ENCODE measurements at regions not wholly inside any gene's neighbourhood (a gene's known extent, or its start where the extent isn't known, plus 50 kb on each side); places are given as distances from the start of the nearest gene placed in this dataset.

GRCh38 chr1:78377356-78377928, 113.3 kb upstream of the PTGFR start:
- POLR2A ChIA-PET (ENCODE audit: unreplicated experiment) = interaction anchor here (0.6 kb wide), 1 partner anchor 24 kb away, joined by 3 read pairs; no protein-coding TSS in a partner anchor
- BruUV-seq (replicated peaks) = no TSS peak
- ATAC-seq = peak; percentile 96

GRCh38 chr1:78383923-78384322, 106.9 kb upstream of the PTGFR start:
- intact Hi-C loops (cut with micrococcal nuclease) = no loop called here
- Histone ChIP-seq H3K36me3 (ENCODE audit: low read depth, low read length) (no peaks in the 10 kb centered on the region), H3K27me3 (ENCODE audit: low read length) (no peaks in the 10 kb centered on the region), H3K4me1 (ENCODE audit: insufficient read depth, low read length) (no peaks in the 10 kb centered on the region), H3K79me2 (ENCODE audit: low read length) (no peaks in the 10 kb centered on the region), H4K20me1 (ENCODE audit: low read length) (no peaks in the 10 kb centered on the region), H3F3A (ENCODE audit: low read length, unreplicated experiment) (no peaks in the 10 kb centered on the region), H3K4me3 (ENCODE audit: low read length) (no peak overlapping the region), H3K9me3 (ENCODE audit: low read length) (no peaks in the 10 kb centered on the region), H3K9me2 (replicated peaks; ENCODE audit: low read length) (no peaks in the 10 kb centered on the region), H3K4me2 (ENCODE audit: low read length) (no peak overlapping the region), H2AFZ (ENCODE audit: low read length) (no peak overlapping the region), H3K9ac (ENCODE audit: low read length) (no peak overlapping the region), H3K27ac (ENCODE audit: low read length) (no peak overlapping the region)
- no peak for DNase-seq
- TF ChIP-seq EZH2phosphoT487 (IDR thresholded peaks at IDR 0.05; ENCODE audit: borderline replicate concordance, low read length) (no peak), EZH2 (IDR thresholded peaks at IDR 0.05; ENCODE audit: low read length, unreplicated experiment) (no peak)
- TF ChIP-seq, protein P1, sequence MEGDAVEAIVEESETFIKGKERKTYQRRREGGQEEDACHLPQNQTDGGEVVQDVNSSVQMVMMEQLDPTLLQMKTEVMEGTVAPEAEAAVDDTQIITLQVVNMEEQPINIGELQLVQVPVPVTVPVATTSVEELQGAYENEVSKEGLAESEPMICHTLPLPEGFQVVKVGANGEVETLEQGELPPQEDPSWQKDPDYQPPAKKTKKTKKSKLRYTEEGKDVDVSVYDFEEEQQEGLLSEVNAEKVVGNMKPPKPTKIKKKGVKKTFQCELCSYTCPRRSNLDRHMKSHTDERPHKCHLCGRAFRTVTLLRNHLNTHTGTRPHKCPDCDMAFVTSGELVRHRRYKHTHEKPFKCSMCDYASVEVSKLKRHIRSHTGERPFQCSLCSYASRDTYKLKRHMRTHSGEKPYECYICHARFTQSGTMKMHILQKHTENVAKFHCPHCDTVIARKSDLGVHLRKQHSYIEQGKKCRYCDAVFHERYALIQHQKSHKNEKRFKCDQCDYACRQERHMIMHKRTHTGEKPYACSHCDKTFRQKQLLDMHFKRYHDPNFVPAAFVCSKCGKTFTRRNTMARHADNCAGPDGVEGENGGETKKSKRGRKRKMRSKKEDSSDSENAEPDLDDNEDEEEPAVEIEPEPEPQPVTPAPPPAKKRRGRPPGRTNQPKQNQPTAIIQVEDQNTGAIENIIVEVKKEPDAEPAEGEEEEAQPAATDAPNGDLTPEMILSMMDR (conservative IDR thresholded peaks at IDR 0.05; ENCODE audit: low read depth, low read length) = no peak
- ChIA-PET CTCF (no interaction called here), POLR2A (ENCODE audit: unreplicated experiment) (no interaction called here)
- ATAC-seq = no peak
- no TSS peak for BruUV-seq (replicated peaks)

More at GRCh38 chr1:78377356-78377928, 113.3 kb upstream of the PTGFR start:
- H3K27me3 ChIP-seq (ENCODE audit: low read length) = no peaks in the 10 kb centered on the region
- H3K4me3 ChIP-seq (ENCODE audit: low read length) = no peak overlapping the region
- H3K9me3 ChIP-seq (ENCODE audit: low read length) = no peaks in the 10 kb centered on the region
- no peaks in the 10 kb centered on the region for H3K36me3 ChIP-seq (ENCODE audit: low read depth, low read length)
- peaks cover 8% of the 10 kb centered on the region for H3K4me1 ChIP-seq (ENCODE audit: insufficient read depth, low read length)
- no peak overlapping the region for H3K4me2 ChIP-seq (ENCODE audit: low read length)
- H3K9me2 ChIP-seq (replicated peaks; ENCODE audit: low read length) = no peaks in the 10 kb centered on the region
- no peak overlapping the region for H3K27ac ChIP-seq (ENCODE audit: low read length)
- intact Hi-C loops (cut with micrococcal nuclease) = loop anchor here (5.0 kb wide), 1 partner anchor 65 kb away; no protein-coding TSS in a partner anchor
- H3K9ac ChIP-seq (ENCODE audit: low read length) = no peak overlapping the region
- CTCF ChIA-PET = no interaction called here
- H2AFZ ChIP-seq (ENCODE audit: low read length) = no peak overlapping the region
- DNase-seq = peak; percentile 61
- no peaks in the 10 kb centered on the region for H3F3A ChIP-seq (ENCODE audit: low read length, unreplicated experiment)
- no peaks in the 10 kb centered on the region for H3K79me2 ChIP-seq (ENCODE audit: low read length)
- TF ChIP-seq, protein P1 (conservative IDR thresholded peaks at IDR 0.05; ENCODE audit: low read depth, low read length) = 0 out of 2 replicates have a peak, but pooled peaks have one; percentile 25
- no peak for TF ChIP-seq EZH2phosphoT487 (IDR thresholded peaks at IDR 0.05; ENCODE audit: borderline replicate concordance, low read length)
- no peaks in the 10 kb centered on the region for H4K20me1 ChIP-seq (ENCODE audit: low read length)

DNA sequence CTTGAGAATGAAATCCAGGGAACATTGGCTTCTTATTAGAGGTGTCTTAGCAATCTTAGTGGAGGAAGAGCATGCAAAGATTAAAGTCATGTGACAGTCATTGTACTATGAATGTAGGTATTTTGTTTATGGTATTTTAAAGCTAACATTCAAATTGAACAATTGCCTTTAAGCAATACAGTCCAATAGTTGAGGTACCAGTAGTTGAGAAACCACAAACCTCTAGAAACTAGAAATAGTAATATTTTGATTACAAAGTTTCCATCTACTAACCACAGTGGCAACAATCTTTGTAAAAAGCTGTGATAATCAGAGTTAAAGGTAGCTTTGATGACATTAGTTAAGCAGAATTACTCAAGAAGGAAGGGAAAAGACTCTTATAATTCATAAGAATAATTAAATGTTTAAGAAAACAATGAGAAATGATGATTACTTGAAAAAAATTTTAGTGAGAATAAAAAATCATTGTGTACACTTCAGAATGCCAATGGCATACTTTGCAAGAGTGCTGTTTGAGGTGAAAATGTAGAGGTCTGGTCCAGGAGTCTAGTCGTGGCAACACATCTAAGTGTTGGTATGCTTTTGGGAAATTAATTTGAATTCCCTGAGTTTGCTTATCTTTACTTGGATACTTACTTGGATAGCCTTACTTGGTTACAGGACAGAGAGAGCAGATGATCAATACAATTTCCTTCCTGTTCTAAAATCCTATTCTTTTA, 104.9 kb upstream of the PTGFR start:
- Histone ChIP-seq H2AFZ (ENCODE audit: low read length) (no peak overlapping the region), H3K9me3 (ENCODE audit: low read length) (no peaks in the 10 kb centered on the region), H3K4me2 (ENCODE audit: low read length) (no peak overlapping the region), H3K9ac (ENCODE audit: low read length) (no peak overlapping the region), H3K79me2 (ENCODE audit: low read length) (no peaks in the 10 kb centered on the region), H3K27ac (ENCODE audit: low read length) (no peak overlapping the region), H3F3A (ENCODE audit: low read length, unreplicated experiment) (no peaks in the 10 kb centered on the region), H3K27me3 (ENCODE audit: low read length) (no peaks in the 10 kb centered on the region), H3K9me2 (replicated peaks; ENCODE audit: low read length) (no peaks in the 10 kb centered on the region), H3K4me1 (ENCODE audit: insufficient read depth, low read length) (no peaks in the 10 kb centered on the region), H3K36me3 (ENCODE audit: low read depth, low read length) (no peaks in the 10 kb centered on the region), H3K4me3 (ENCODE audit: low read length) (no peak overlapping the region), H4K20me1 (ENCODE audit: low read length) (no peaks in the 10 kb centered on the region)
- ChIA-PET CTCF (no interaction called here), POLR2A (ENCODE audit: unreplicated experiment) (no interaction called here)
- DNase-seq (no peak), ATAC-seq (no peak)
- TF ChIP-seq, protein P1 (conservative IDR thresholded peaks at IDR 0.05; ENCODE audit: low read depth, low read length) = no peak
- TF ChIP-seq EZH2phosphoT487 (IDR thresholded peaks at IDR 0.05; ENCODE audit: borderline replicate concordance, low read length) = no peak
- no peak for TF ChIP-seq EZH2 (IDR thresholded peaks at IDR 0.05; ENCODE audit: low read length, unreplicated experiment)
- intact Hi-C loops (cut with micrococcal nuclease) = no loop called here
- BruUV-seq (replicated peaks) = no TSS peak

Data from PC-3 (cell line).